Sigmoid colon (tissue), 6 donors: ENCODE measurements at regions not wholly inside any gene's neighbourhood (a gene's known extent, or its start where the extent isn't known, plus 50 kb on each side); places are given as distances from the start of the nearest gene placed in this dataset.

Experiments
- DNase-seq: peaks from one replicate; pipeline ENCODE4 v3.0.0-alpha.2; 2019
- H3K27ac ChIP-seq, 4 donors: fragments of 200-600 bp; sonication (generic); one replicate each; pipeline ENCODE4 v1.5.1; 2016 to 2019; ENCODE audit warnings: mild to moderate bottlenecking in 1 of 4
- H3K27me3 ChIP-seq, 3 donors: fragments of 200-600 bp; sonication (generic); one replicate each; pipeline ENCODE4 v1.5.1; 2019; ENCODE audit warnings: mild to moderate bottlenecking in 1 of 3
- H3K36me3 ChIP-seq, 4 donors: fragments of 200-600 bp; sonication (generic); one replicate each; pipeline ENCODE4 v1.5.1; 2016 to 2019
- H3K4me1 ChIP-seq, 4 donors: fragments of 200-600 bp; sonication (generic); one replicate each; pipeline ENCODE4 v1.5.1; 2017 to 2019
- H3K4me3 ChIP-seq, 4 donors: fragments of 200-600 bp; sonication (generic); one replicate each; pipeline ENCODE4 v1.5.1; 2017 to 2019; ENCODE audit warnings: mild to moderate bottlenecking in 2 of 4, moderate library complexity in 1 of 4
- H3K9me3 ChIP-seq, 4 donors: fragments of 200-600 bp in 3 of 4; sonication (generic) in 3 of 4; one replicate each; pipeline versions ENCODE4 v1.5.1 to v1.6.1; 2013 to 2019
- CTCF ChIP-seq, 4 experiments: fragments of 450-650 bp in 3 of 4; fragments of 200-600 bp in 1 of 4; IDR thresholded peaks; one replicate each; pipeline ENCODE4 v1.5.1; 2016 to 2019; ENCODE audit warnings: antibody characterized with exemption in 4 of 4, mild to moderate bottlenecking in 3 of 4, moderate library complexity in 2 of 4
- EP300 ChIP-seq, 4 donors: sonication (generic); formaldehyde crosslinking; IDR thresholded peaks; one replicate each; pipeline ENCODE4 v1.6.1; 2017; ENCODE audit warnings: antibody characterized with exemption in 4 of 4
- POLR2A ChIP-seq, 2 donors: fragments of 450-650 bp; IDR thresholded peaks; one replicate each; pipeline ENCODE4 v1.6.1; 2016; ENCODE audit warnings: antibody characterized with exemption in 2 of 2, mild to moderate bottlenecking in 2 of 2, moderate library complexity in 2 of 2
- POLR2AphosphoS5 ChIP-seq, 4 donors: sonication (generic); formaldehyde crosslinking; IDR thresholded peaks; one replicate each; pipeline ENCODE4 v1.6.1; 2017; ENCODE audit warnings: antibody characterized with exemption in 4 of 4
- WGBS, 2 donors: extraction: QIAGEN DNeasy Blood & Tissue Kit; methylation state at CpG; one replicate each; pipeline ENCODE4 v1.1.7; 2013; 5-methylcytosine and 5-hydroxymethylcytosine counted together
- intact Hi-C: fragments of 100-400 bp; cut with DNase I; formaldehyde crosslinking; loops from one replicate; pipeline ENCODE4 v1.15.1; 2023
- donor health status: healthy with polysubstance abuse.
- donor health status: healthy.

- Histone ChIP-seq H3K9me3 (no peaks in the 10 kb centered on the region), H3K27ac (no peak overlapping the region), H3K4me3 (no peak overlapping the region), H3K4me1 (no peaks in the 10 kb centered on the region), H3K27me3 (no peaks in the 10 kb centered on the region), H3K36me3 (no peaks in the 10 kb centered on the region)
- intact Hi-C loops, result no loop called here
- WGBS, 2 donors, result 82 to 88% methylated on average over 2 of the region's 2 CpGs
- TF ChIP-seq CTCF (IDR thresholded peaks at IDR 0.05), result no peak
- TF ChIP-seq POLR2A (IDR thresholded peaks at IDR 0.05), result no peak
- no peak for TF ChIP-seq POLR2AphosphoS5 (IDR thresholded peaks at IDR 0.05)
- TF ChIP-seq EP300 (IDR thresholded peaks at IDR 0.05), result no peak
- no peak for DNase-seq
Observed at GRCh38 chr5:136538534-136538933, 173.2 kb upstream of the TRPC7 start.

GRCh38 chr5:136529081-136529480 is 163.7 kb upstream of the TRPC7 start:
- intact Hi-C loops, result no loop called here
- TF ChIP-seq POLR2A (IDR thresholded peaks at IDR 0.05) (no peak), EP300 (IDR thresholded peaks at IDR 0.05) (no peak), CTCF (IDR thresholded peaks at IDR 0.05) (no peak), POLR2AphosphoS5 (IDR thresholded peaks at IDR 0.05) (no peak)
- Histone ChIP-seq H3K4me3 (no peak overlapping the region), H3K27me3 (no peaks in the 10 kb centered on the region), H3K9me3 (no peaks in the 10 kb centered on the region), H3K36me3 (no peaks in the 10 kb centered on the region), H3K4me1 (no peaks in the 10 kb centered on the region), H3K27ac (no peak overlapping the region)
- no peak for DNase-seq

GRCh38 chr5:136528481-136529030 is 163.2 kb upstream of the TRPC7 start:
- intact Hi-C loops, result no loop called here
- Histone ChIP-seq H3K4me3 (no peak overlapping the region), H3K9me3 (no peaks in the 10 kb centered on the region), H3K36me3 (no peaks in the 10 kb centered on the region), H3K4me1 (no peaks in the 10 kb centered on the region), H3K27me3 (no peaks in the 10 kb centered on the region), H3K27ac (no peak overlapping the region)
- TF ChIP-seq POLR2A (IDR thresholded peaks at IDR 0.05) (no peak), POLR2AphosphoS5 (IDR thresholded peaks at IDR 0.05) (no peak)
- 50 to 74% methylated on average over 2 of the region's 2 CpGs for WGBS, 2 donors
- DNase-seq, result no peak

- TF ChIP-seq POLR2AphosphoS5 (IDR thresholded peaks at IDR 0.05), result no peak
- TF ChIP-seq CTCF (IDR thresholded peaks at IDR 0.05), result no peak
- no peak for TF ChIP-seq POLR2A (IDR thresholded peaks at IDR 0.05)
- TF ChIP-seq EP300 (IDR thresholded peaks at IDR 0.05), result no peak
- 63 to 71% methylated on average over 4 of the region's 4 CpGs for WGBS, 2 donors
- intact Hi-C loops, result no loop called here
- no peaks in the 10 kb centered on the region for H3K4me1 ChIP-seq
- no peaks in the 10 kb centered on the region for H3K36me3 ChIP-seq
- DNase-seq, result no peak
- no peak overlapping the region for H3K4me3 ChIP-seq
- H3K27ac ChIP-seq, result no peak overlapping the region
- H3K9me3 ChIP-seq, result no peaks in the 10 kb centered on the region
- no peaks in the 10 kb centered on the region for H3K27me3 ChIP-seq
Observed at GRCh38 chr5:136527311-136527710, 162.0 kb upstream of the TRPC7 start.

- TF ChIP-seq CTCF (IDR thresholded peaks at IDR 0.05), result no peak
- TF ChIP-seq EP300 (IDR thresholded peaks at IDR 0.05), result no peak
- no peak for TF ChIP-seq POLR2AphosphoS5 (IDR thresholded peaks at IDR 0.05)
- TF ChIP-seq POLR2A (IDR thresholded peaks at IDR 0.05), result no peak
- Histone ChIP-seq H3K9me3 (no peaks in the 10 kb centered on the region), H3K27me3 (no peaks in the 10 kb centered on the region), H3K4me1 (no peaks in the 10 kb centered on the region), H3K36me3 (no peaks in the 10 kb centered on the region), H3K4me3 (no peak overlapping the region), H3K27ac (no peak overlapping the region)
- intact Hi-C loops, result no loop called here
- no peak for DNase-seq
- 70 to 81% methylated on average over 5 of the region's 5 CpGs for WGBS, 2 donors
Observed at GRCh38 chr5:136526791-136527190, 161.4 kb upstream of the TRPC7 start.
